K562 (cell line): ENCODE measurements at regions not wholly inside any gene's neighbourhood (a gene's known extent, or its start where the extent isn't known, plus 50 kb on each side); places are given as distances from the start of the nearest gene placed in this dataset.

Experiments
- BMI1 ChIP-seq: fragments of 150-350 bp; IDR thresholded peaks from 2 replicates; pipeline ENCODE4 v1.6.1; 2014; ENCODE audit warnings: low read length
- CEBPB ChIP-seq: fragments of 450-650 bp; IDR thresholded peaks from 2 replicates; pipeline ENCODE4 v1.6.1; 2016; ENCODE audit warnings: missing genetic modification characterization, missing compliant biosample characterization
- CTCF ChIP-seq, 3 experiments: IDR thresholded peaks in 2 of 3; conservative IDR thresholded peaks in 1 of 3; 2 replicates each; pipeline ENCODE4 v1.5.1; 2011 to 2012; ENCODE audit warnings: low read length in 3 of 3, mild to moderate bottlenecking in 3 of 3, control low read depth in 2 of 3, improper control_type of control experiment in 1 of 3, inconsistent platforms in 1 of 3, low read depth in 1 of 3, mixed read lengths in 1 of 3, moderate library complexity in 1 of 3; ENCODE audit not compliant: insufficient read depth in 2 of 3
- ZBTB1 ChIP-seq: sonication (generic); formaldehyde crosslinking; IDR thresholded peaks from 2 replicates; pipeline ENCODE4 v1.8.1; 2023; ENCODE audit warnings: missing genetic modification reagents, low read depth, mild to moderate bottlenecking, borderline replicate concordance
- ZBTB7A ChIP-seq: IDR thresholded peaks from 2 replicates; pipeline ENCODE4 v1.6.1; 2011; ENCODE audit warnings: low read depth, mild to moderate bottlenecking, low read length, moderate library complexity, borderline replicate concordance; ENCODE audit not compliant: control insufficient read depth
- ZFP30 ChIP-seq: fragments of 250-450 bp; sonication (Bioruptor Pico); IDR thresholded peaks from 2 replicates; pipeline ENCODE4 v1.8.0; 2022; ENCODE audit warnings: moderate library complexity, mild to moderate bottlenecking, inconsistent platforms, borderline replicate concordance
- ZNF175 ChIP-seq: fragments of 200-800 bp; sonication (Bioruptor generic); IDR thresholded peaks from 2 replicates; pipeline ENCODE4 v1.6.1; 2016; ENCODE audit warnings: low read depth, mild to moderate bottlenecking, missing genetic modification characterization, missing compliant biosample characterization
- ZNF24 ChIP-seq: fragments of 450-650 bp; IDR thresholded peaks from 2 replicates; pipeline ENCODE4 v1.6.1; 2016
- TF ChIP-seq, protein P1 (sequence below): fragments of 250-450 bp; sonication (Bioruptor Pico); IDR thresholded peaks from 2 replicates; pipeline ENCODE4 v1.4.0; 2020
- TF ChIP-seq, protein P2 (sequence below), 2 experiments: IDR thresholded peaks; 2 replicates each; pipeline ENCODE4 v1.6.1; 2012; ENCODE audit warnings: improper control_type of control experiment in 2 of 2, low read depth in 2 of 2, low read length in 2 of 2, borderline replicate concordance in 1 of 2

GRCh38 chr13:50444726-50445125 lies 398.8 kb downstream of the DLEU7 start:
- TF ChIP-seq ZBTB7A (no peak), ZNF175 (no peak), CTCF (IDR thresholded peaks at IDR 0.05 in 2 of 3, conservative IDR thresholded peaks at IDR 0.05 in 1 of 3; ENCODE audit: insufficient read depth in 2 of 3, low read depth in 1 of 3, low read length in 3 of 3) (no peak), ZBTB1 (CRISPR knock-in tag) (no peak), ZNF24 (no peak), CEBPB (no peak), ZFP30 (CRISPR knock-in tag) (no peak), BMI1 (no peak)
- TF ChIP-seq, protein P1, sequence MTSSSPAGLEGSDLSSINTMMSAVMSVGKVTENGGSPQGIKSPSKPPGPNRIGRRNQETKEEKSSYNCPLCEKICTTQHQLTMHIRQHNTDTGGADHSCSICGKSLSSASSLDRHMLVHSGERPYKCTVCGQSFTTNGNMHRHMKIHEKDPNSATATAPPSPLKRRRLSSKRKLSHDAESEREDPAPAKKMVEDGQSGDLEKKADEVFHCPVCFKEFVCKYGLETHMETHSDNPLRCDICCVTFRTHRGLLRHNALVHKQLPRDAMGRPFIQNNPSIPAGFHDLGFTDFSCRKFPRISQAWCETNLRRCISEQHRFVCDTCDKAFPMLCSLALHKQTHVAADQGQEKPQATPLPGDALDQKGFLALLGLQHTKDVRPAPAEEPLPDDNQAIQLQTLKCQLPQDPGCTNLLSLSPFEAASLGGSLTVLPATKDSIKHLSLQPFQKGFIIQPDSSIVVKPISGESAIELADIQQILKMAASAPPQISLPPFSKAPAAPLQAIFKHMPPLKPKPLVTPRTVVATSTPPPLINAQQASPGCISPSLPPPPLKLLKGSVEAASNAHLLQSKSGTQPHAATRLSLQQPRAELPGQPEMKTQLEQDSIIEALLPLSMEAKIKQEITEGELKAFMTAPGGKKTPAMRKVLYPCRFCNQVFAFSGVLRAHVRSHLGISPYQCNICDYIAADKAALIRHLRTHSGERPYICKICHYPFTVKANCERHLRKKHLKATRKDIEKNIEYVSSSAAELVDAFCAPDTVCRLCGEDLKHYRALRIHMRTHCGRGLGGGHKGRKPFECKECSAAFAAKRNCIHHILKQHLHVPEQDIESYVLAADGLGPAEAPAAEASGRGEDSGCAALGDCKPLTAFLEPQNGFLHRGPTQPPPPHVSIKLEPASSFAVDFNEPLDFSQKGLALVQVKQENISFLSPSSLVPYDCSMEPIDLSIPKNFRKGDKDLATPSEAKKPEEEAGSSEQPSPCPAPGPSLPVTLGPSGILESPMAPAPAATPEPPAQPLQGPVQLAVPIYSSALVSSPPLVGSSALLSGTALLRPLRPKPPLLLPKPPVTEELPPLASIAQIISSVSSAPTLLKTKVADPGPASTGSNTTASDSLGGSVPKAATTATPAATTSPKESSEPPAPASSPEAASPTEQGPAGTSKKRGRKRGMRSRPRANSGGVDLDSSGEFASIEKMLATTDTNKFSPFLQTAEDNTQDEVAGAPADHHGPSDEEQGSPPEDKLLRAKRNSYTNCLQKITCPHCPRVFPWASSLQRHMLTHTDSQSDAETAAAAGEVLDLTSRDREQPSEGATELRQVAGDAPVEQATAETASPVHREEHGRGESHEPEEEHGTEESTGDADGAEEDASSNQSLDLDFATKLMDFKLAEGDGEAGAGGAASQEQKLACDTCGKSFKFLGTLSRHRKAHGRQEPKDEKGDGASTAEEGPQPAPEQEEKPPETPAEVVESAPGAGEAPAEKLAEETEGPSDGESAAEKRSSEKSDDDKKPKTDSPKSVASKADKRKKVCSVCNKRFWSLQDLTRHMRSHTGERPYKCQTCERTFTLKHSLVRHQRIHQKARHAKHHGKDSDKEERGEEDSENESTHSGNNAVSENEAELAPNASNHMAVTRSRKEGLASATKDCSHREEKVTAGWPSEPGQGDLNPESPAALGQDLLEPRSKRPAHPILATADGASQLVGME (CRISPR knock-in tag), result no peak
- TF ChIP-seq, protein P2, sequence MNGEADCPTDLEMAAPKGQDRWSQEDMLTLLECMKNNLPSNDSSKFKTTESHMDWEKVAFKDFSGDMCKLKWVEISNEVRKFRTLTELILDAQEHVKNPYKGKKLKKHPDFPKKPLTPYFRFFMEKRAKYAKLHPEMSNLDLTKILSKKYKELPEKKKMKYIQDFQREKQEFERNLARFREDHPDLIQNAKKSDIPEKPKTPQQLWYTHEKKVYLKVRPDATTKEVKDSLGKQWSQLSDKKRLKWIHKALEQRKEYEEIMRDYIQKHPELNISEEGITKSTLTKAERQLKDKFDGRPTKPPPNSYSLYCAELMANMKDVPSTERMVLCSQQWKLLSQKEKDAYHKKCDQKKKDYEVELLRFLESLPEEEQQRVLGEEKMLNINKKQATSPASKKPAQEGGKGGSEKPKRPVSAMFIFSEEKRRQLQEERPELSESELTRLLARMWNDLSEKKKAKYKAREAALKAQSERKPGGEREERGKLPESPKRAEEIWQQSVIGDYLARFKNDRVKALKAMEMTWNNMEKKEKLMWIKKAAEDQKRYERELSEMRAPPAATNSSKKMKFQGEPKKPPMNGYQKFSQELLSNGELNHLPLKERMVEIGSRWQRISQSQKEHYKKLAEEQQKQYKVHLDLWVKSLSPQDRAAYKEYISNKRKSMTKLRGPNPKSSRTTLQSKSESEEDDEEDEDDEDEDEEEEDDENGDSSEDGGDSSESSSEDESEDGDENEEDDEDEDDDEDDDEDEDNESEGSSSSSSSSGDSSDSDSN (IDR thresholded peaks at IDR 0.05; ENCODE audit: borderline replicate concordance in 1 of 2, low read depth in 2 of 2, low read length in 2 of 2), result no peak
